ENCODE measurements at regions not wholly inside any gene's neighbourhood (a gene's known extent, or its start where the extent isn't known, plus 50 kb on each side); places are given as distances from the start of the nearest gene placed in this dataset.

GRCh38 chr2:59490192-59490591 lies 1063.3 kb downstream of the BCL11A start:
- H3K36me3 ChIP-seq (replicated peaks in 1 of 2; ENCODE audit: insufficient read depth in 1 of 2, low read depth in 2 of 2), result no peaks in the 10 kb centered on the region
- intact Hi-C loops (cut with DNase I), result no loop called here
- TF ChIP-seq POLR2A (IDR thresholded peaks at IDR 0.05) (no peak), CTCF (IDR thresholded peaks at IDR 0.05) (no peak)
- H3K4me1 ChIP-seq, result no peaks in the 10 kb centered on the region
- H3K27me3 ChIP-seq, result no peaks in the 10 kb centered on the region
- 65 to 80% methylated on average over 2 of the region's 2 CpGs for WGBS, 2 donors
- no peak overlapping the region for H3K4me3 ChIP-seq
- H3K9me3 ChIP-seq, result no peaks in the 10 kb centered on the region
- H3K27ac ChIP-seq, result no peak overlapping the region
- ATAC-seq, result no peak
- no peak for DNase-seq

- ATAC-seq (no peak), DNase-seq (no peak)
- 72 to 76% methylated on average over 3 of the region's 3 CpGs for WGBS, 2 donors
- Histone ChIP-seq H3K9me3 (no peaks in the 10 kb centered on the region), H3K36me3 (replicated peaks in 1 of 2; ENCODE audit: insufficient read depth in 1 of 2, low read depth in 2 of 2) (no peaks in the 10 kb centered on the region), H3K4me1 (no peaks in the 10 kb centered on the region), H3K4me3 (no peak overlapping the region), H3K27ac (no peak overlapping the region), H3K27me3 (no peaks in the 10 kb centered on the region)
- intact Hi-C loops (cut with DNase I), result no loop called here
- TF ChIP-seq CTCF (IDR thresholded peaks at IDR 0.05) (no peak), POLR2A (IDR thresholded peaks at IDR 0.05) (no peak)
Measured at GRCh38 chr2:59484673-59485072, 1068.8 kb downstream of the BCL11A start.

GRCh38 chr2:59463426-59463825 lies 1090.0 kb downstream of the BCL11A start:
- intact Hi-C loops (cut with DNase I), result no loop called here
- Histone ChIP-seq H3K4me1 (peaks cover 9% of the 10 kb centered on the region), H3K27ac (no peak overlapping the region), H3K27me3 (no peaks in the 10 kb centered on the region), H3K36me3 (replicated peaks in 1 of 2; ENCODE audit: insufficient read depth in 1 of 2, low read depth in 2 of 2) (no peaks in the 10 kb centered on the region), H3K9me3 (no peaks in the 10 kb centered on the region), H3K4me3 (no peak overlapping the region)
- 74 to 83% methylated on average over 4 of the region's 4 CpGs for WGBS, 2 donors
- ATAC-seq (no peak), DNase-seq (no peak)
- TF ChIP-seq POLR2A (IDR thresholded peaks at IDR 0.05) (no peak), CTCF (IDR thresholded peaks at IDR 0.05) (no peak)

GRCh38 chr2:59462422-59463197 lies 1090.8 kb downstream of the BCL11A start:
- Histone ChIP-seq H3K27ac (no peak overlapping the region), H3K4me3 (no peak overlapping the region), H3K27me3 (no peaks in the 10 kb centered on the region), H3K4me1 (peaks cover 9% of the 10 kb centered on the region), H3K9me3 (no peaks in the 10 kb centered on the region), H3K36me3 (replicated peaks in 1 of 2; ENCODE audit: insufficient read depth in 1 of 2, low read depth in 2 of 2) (no peaks in the 10 kb centered on the region)
- intact Hi-C loops (cut with DNase I), result no loop called here
- DNase-seq, result no peak
- no peak for ATAC-seq
- 73 to 74% methylated on average over 7 of the region's 7 CpGs for WGBS, 2 donors
- TF ChIP-seq CTCF (IDR thresholded peaks at IDR 0.05), result no peak
- TF ChIP-seq POLR2A (IDR thresholded peaks at IDR 0.05), result no peak

- H3K9me3 ChIP-seq, result no peaks in the 10 kb centered on the region
- H3K36me3 ChIP-seq (replicated peaks in 1 of 2; ENCODE audit: insufficient read depth in 1 of 2, low read depth in 2 of 2), result no peaks in the 10 kb centered on the region
- DNase-seq (no peak), ATAC-seq (no peak)
- TF ChIP-seq POLR2A (IDR thresholded peaks at IDR 0.05) (no peak), CTCF (IDR thresholded peaks at IDR 0.05) (no peak)
- peaks cover 9% of the 10 kb centered on the region for H3K4me1 ChIP-seq
- H3K4me3 ChIP-seq, result no peak overlapping the region
- intact Hi-C loops (cut with DNase I), result no loop called here
- WGBS, 2 donors, result 14% methylated on average over 1 of the region's 1 CpG
- no peak overlapping the region for H3K27ac ChIP-seq
- no peaks in the 10 kb centered on the region for H3K27me3 ChIP-seq
Measured at GRCh38 chr2:59461127-59461526, 1092.3 kb downstream of the BCL11A start.
